PC-3 (cell line): ENCODE measurements at regions not wholly inside any gene's neighbourhood (a gene's known extent, or its start where the extent isn't known, plus 50 kb on each side); places are given as distances from the start of the nearest gene placed in this dataset.

ENCODE experiments used
- EZH2 ChIP-seq: fragments of 300-600 bp; sonication (generic); IDR thresholded peaks from one replicate; pipeline ENCODE4 v1.6.1; 2017; ENCODE audit warnings: antibody characterized with exemption, mild to moderate bottlenecking, low read length; ENCODE audit not compliant: unreplicated experiment
- TF ChIP-seq, protein P1 (sequence below): fragments of 300-600 bp; sonication (generic); conservative IDR thresholded peaks from 2 replicates; pipeline ENCODE4 v1.5.1; 2017; ENCODE audit warnings: antibody characterized with exemption, low read depth, mild to moderate bottlenecking, low read length

DNA sequence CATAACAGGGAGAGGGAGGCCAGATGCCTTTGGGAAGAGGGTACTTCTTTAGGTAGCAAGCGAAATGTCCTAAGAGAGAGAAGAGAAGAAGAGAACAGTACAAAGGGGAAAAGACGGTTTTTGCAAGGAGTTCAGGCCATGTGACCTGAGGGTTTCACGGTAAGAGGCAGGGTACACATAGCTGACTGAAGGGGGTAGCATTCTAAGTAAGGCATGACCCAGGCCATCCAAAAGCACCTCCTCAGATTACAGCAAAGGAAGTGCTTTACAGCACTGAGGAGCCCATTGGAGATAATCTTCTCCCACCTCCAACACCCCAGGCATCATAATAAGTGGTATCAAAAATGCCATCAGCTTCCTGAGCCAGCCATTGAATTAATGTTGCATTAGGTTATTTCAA is 258.2 kb upstream of the NPY start:
- TF ChIP-seq, protein P1, sequence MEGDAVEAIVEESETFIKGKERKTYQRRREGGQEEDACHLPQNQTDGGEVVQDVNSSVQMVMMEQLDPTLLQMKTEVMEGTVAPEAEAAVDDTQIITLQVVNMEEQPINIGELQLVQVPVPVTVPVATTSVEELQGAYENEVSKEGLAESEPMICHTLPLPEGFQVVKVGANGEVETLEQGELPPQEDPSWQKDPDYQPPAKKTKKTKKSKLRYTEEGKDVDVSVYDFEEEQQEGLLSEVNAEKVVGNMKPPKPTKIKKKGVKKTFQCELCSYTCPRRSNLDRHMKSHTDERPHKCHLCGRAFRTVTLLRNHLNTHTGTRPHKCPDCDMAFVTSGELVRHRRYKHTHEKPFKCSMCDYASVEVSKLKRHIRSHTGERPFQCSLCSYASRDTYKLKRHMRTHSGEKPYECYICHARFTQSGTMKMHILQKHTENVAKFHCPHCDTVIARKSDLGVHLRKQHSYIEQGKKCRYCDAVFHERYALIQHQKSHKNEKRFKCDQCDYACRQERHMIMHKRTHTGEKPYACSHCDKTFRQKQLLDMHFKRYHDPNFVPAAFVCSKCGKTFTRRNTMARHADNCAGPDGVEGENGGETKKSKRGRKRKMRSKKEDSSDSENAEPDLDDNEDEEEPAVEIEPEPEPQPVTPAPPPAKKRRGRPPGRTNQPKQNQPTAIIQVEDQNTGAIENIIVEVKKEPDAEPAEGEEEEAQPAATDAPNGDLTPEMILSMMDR = no peak
- no peak for TF ChIP-seq EZH2
